ENCODE measurements at regions not wholly inside any gene's neighbourhood (a gene's known extent, or its start where the extent isn't known, plus 50 kb on each side); places are given as distances from the start of the nearest gene placed in this dataset.

DNA sequence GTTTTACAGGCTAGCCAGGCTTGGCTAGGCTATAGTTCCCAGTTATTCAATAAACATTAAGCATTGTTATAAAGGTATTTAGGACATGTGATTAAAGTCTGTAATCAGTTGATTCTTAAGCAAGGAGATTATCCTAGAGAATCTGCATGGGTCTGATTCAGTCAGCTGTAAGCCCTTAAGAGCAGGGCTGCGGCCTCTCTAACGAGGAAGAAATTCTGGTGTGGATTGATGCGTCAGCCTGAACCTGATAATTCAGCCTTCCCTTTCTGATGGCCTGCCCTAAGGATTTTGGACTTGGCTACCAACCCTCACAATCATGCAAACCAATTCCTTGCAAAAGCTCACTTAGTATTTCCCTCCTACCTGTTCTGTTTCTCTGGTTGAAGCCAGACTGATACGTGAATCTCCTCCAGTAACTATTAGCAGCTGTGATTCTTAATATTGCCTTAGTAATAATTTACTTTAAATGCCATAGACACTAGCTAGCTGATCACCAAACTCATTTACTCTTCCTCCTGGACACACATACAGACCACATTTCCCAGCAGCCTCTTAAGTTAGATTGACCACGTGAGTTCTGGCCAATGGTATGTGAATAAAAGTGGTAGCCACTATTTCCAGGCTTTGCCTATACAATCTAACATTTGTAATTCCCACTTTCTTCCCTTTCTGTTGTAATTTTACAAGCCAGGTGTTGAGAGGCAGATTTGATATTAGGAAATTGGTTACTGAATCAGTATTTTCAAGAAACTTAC is 678.0 kb upstream of the INTU start:
- Histone ChIP-seq H3K79me2 (ENCODE audit: insufficient read depth, low read length) (no peaks in the 10 kb centered on the region), H3K4me2 (ENCODE audit: low read depth, low read length) (no peak overlapping the region), H3K36me3 (replicated peaks in 1 of 2; ENCODE audit: control insufficient read depth in 1 of 2, insufficient read depth in 2 of 2, low read length in 2 of 2) (no peaks in the 10 kb centered on the region), H3K4me1 (ENCODE audit: insufficient read depth, low read length) (no peaks in the 10 kb centered on the region), H3K27me3 (ENCODE audit: control insufficient read depth in 1 of 2, insufficient read depth in 2 of 2, low read length in 2 of 2) (no peaks in the 10 kb centered on the region), H3K9me3 (ENCODE audit: low read length) (no peaks in the 10 kb centered on the region), H3K4me3 (replicated peaks in 1 of 3; ENCODE audit: insufficient read depth in 1 of 3, low read depth in 2 of 3, low read length in 3 of 3) (no peak overlapping the region), H3K27ac (ENCODE audit: extremely low read length, insufficient read depth, low read length) (no peak overlapping the region), H2AFZ (ENCODE audit: low read length) (no peak overlapping the region), H4K20me1 (ENCODE audit: insufficient read depth, low read length) (no peaks in the 10 kb centered on the region), H3K9ac (ENCODE audit: insufficient read depth, low read depth, low read length) (no peak overlapping the region)
- FAIRE-seq (no peak), DNase-seq (ENCODE audit: low spot score) (no peak), ATAC-seq (no peak)
- no peak for TF ChIP-seq MIXL1 (CRISPR knock-in tag; IDR thresholded peaks at IDR 0.05)
- no peak for TF ChIP-seq WIZ (CRISPR knock-in tag; IDR thresholded peaks at IDR 0.05)
- TF ChIP-seq ZNF709 (CRISPR knock-in tag; IDR thresholded peaks at IDR 0.05) = no peak
- in situ Hi-C loops (cut with HindIII; ENCODE audit: extremely low pct_ligation_motif_present, low pct_unique_long_range_greater_than_20kb) (no loop called here), intact Hi-C loops (cut with micrococcal nuclease; ENCODE audit: unreplicated experiment) (no loop called here)
- POLR2A ChIA-PET = no interaction called here
- whole genome bisulfite sequencing (ENCODE audit: low lambda C conversion rate) = 24% methylated on average over 5 of the region's 5 CpGs
- no TSS peak for BruUV-seq (replicated peaks)
- CTCF ChIA-PET (ENCODE audit: low intra/inter-chr PET ratio, low total read pairs) = no interaction called here

DNA sequence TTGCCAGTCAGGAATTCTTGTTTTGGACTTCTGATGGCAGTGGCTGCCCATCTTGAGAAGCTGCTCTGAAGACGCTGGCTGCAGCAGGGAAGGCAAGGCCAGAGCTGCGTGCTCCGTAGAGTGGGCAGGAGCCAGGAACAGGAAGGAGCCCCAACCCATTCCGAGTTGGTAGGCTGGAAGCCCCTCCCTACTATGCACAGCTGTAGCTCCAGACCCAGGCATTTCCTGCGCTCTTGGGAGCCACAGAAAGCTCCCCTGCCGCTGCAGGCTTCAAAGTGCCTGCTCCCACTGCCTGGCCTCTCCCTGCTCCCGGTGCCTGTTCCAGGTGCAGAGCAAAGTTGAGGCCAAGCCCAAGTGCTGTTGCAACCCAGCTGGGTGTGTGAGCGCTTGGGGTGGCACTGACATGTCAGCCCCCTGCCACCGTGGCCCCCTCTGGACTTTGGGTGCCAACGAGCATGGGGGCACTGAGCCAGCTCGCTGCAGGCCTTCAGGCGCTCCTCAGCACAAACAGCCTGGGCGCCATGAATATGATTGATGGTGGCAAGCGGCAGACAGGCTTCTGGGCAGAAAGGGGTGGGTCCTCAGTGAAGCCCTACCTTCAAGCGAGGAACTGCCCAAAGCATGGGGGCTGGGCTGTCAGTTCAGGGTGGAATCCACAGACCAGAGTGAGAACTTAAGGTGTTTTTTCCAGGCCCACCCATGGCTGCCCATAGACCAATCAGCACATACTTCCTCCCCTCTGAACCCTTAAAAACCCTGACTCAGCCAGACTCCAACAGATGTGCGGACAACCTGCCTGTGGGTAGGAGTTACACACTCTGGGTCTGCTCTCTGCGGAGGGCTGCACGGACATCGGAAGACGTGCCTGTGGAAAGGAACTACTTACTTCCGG is 677.2 kb upstream of the INTU start:
- ATAC-seq = no peak; the same call in 2 of the 3 replicates
- Histone ChIP-seq H3K9ac (ENCODE audit: insufficient read depth, low read depth, low read length) (no peak overlapping the region), H3K9me3 (ENCODE audit: low read length) (no peaks in the 10 kb centered on the region), H3K4me3 (replicated peaks in 1 of 3; ENCODE audit: insufficient read depth in 1 of 3, low read depth in 2 of 3, low read length in 3 of 3) (no peak overlapping the region), H3K27me3 (ENCODE audit: control insufficient read depth in 1 of 2, insufficient read depth in 2 of 2, low read length in 2 of 2) (no peaks in the 10 kb centered on the region), H3K4me1 (ENCODE audit: insufficient read depth, low read length) (no peaks in the 10 kb centered on the region), H3K79me2 (ENCODE audit: insufficient read depth, low read length) (no peaks in the 10 kb centered on the region), H2AFZ (ENCODE audit: low read length) (no peak overlapping the region), H3K27ac (ENCODE audit: extremely low read length, insufficient read depth, low read length) (no peak overlapping the region), H3K4me2 (ENCODE audit: low read depth, low read length) (no peak overlapping the region), H4K20me1 (ENCODE audit: insufficient read depth, low read length) (no peaks in the 10 kb centered on the region), H3K36me3 (replicated peaks in 1 of 2; ENCODE audit: control insufficient read depth in 1 of 2, insufficient read depth in 2 of 2, low read length in 2 of 2) (no peaks in the 10 kb centered on the region)
- FAIRE-seq = no peak
- ChIA-PET CTCF (ENCODE audit: low intra/inter-chr PET ratio, low total read pairs) (no interaction called here), POLR2A (no interaction called here)
- in situ Hi-C loops (cut with HindIII; ENCODE audit: extremely low pct_ligation_motif_present, low pct_unique_long_range_greater_than_20kb) (no loop called here), intact Hi-C loops (cut with micrococcal nuclease; ENCODE audit: unreplicated experiment) (no loop called here)
- BruUV-seq (replicated peaks) = no TSS peak
- 51% methylated on average over 11 of the region's 21 CpGs for WGBS (ENCODE audit: low lambda C conversion rate)
- DNase-seq (ENCODE audit: low spot score) = no peak
- TF ChIP-seq, protein P1, sequence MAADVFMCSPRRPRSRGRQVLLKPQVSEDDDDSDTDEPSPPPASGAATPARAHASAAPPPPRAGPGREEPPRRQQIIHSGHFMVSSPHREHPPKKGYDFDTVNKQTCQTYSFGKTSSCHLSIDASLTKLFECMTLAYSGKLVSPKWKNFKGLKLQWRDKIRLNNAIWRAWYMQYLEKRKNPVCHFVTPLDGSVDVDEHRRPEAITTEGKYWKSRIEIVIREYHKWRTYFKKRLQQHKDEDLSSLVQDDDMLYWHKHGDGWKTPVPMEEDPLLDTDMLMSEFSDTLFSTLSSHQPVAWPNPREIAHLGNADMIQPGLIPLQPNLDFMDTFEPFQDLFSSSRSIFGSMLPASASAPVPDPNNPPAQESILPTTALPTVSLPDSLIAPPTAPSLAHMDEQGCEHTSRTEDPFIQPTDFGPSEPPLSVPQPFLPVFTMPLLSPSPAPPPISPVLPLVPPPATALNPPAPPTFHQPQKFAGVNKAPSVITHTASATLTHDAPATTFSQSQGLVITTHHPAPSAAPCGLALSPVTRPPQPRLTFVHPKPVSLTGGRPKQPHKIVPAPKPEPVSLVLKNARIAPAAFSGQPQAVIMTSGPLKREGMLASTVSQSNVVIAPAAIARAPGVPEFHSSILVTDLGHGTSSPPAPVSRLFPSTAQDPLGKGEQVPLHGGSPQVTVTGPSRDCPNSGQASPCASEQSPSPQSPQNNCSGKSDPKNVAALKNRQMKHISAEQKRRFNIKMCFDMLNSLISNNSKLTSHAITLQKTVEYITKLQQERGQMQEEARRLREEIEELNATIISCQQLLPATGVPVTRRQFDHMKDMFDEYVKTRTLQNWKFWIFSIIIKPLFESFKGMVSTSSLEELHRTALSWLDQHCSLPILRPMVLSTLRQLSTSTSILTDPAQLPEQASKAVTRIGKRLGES (CRISPR knock-in tag; IDR thresholded peaks at IDR 0.05; ENCODE audit: borderline replicate concordance) = no peak
- TF ChIP-seq, protein P2, sequence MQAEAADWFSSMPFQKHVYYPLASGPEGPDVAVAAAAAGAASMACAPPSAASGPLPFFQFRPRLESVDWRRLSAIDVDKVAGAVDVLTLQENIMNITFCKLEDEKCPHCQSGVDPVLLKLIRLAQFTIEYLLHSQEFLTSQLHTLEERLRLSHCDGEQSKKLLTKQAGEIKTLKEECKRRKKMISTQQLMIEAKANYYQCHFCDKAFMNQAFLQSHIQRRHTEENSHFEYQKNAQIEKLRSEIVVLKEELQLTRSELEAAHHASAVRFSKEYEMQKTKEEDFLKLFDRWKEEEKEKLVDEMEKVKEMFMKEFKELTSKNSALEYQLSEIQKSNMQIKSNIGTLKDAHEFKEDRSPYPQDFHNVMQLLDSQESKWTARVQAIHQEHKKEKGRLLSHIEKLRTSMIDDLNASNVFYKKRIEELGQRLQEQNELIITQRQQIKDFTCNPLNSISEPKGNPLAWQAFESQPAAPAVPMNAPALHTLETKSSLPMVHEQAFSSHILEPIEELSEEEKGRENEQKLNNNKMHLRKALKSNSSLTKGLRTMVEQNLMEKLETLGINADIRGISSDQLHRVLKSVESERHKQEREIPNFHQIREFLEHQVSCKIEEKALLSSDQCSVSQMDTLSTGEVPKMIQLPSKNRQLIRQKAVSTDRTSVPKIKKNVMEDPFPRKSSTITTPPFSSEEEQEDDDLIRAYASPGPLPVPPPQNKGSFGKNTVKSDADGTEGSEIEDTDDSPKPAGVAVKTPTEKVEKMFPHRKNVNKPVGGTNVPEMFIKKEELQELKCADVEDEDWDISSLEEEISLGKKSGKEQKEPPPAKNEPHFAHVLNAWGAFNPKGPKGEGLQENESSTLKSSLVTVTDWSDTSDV (CRISPR knock-in tag; IDR thresholded peaks at IDR 0.05) = no peak
- TF ChIP-seq TOE1 (CRISPR knock-in tag; IDR thresholded peaks at IDR 0.05) (no peak), MIER3 (CRISPR knock-in tag; IDR thresholded peaks at IDR 0.05; ENCODE audit: borderline replicate concordance) (no peak), ZNF496 (CRISPR knock-in tag; IDR thresholded peaks at IDR 0.05; ENCODE audit: insufficient replicate concordance) (no peak), IKZF4 (CRISPR knock-in tag; IDR thresholded peaks at IDR 0.05; ENCODE audit: borderline replicate concordance, low read depth, not compliant biosample characterization) (no peak), ZNF441 (CRISPR knock-in tag; IDR thresholded peaks at IDR 0.05; ENCODE audit: borderline replicate concordance) (no peak), ZMAT3 (CRISPR knock-in tag; conservative IDR thresholded peaks at IDR 0.05) (no peak)
